ENCODE measurements at regions not wholly inside any gene's neighbourhood (a gene's known extent, or its start where the extent isn't known, plus 50 kb on each side); places are given as distances from the start of the nearest gene placed in this dataset.

DNA sequence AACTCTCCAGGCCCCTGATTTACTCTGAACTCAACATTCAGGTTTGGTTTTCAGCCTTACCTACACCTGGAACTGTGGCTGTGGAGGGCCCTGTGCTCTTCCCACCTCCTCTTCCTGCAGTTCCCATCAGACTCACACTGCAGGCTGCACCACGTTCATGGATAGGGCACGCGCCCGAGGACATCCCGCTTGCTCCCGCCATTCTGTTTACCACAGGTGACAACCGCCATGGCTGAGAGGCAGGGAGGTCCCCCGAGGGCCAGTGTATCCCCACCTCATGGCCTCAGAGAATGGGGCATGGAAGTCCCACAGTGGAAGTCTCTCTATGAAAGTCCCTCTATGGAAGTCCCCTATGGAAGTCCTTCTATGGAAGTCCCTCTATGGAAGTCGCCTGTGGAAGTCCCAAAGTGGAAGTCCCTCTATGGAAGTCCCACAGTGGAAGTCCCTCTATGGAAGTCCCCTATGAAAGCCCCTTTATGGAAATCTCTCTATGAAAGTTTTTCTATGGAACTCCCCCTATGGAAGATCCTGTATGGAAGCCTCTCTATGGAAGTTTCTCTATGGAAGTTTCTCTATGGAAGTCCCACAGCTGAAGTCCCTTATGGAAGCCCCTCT lies 358.4 kb upstream of the SALL3 start:
- Mint-ChIP-seq H3K27ac (no peak overlapping the region), H3K36me3 (ENCODE audit: insufficient read depth in 2 of 2) (no peaks in the 10 kb centered on the region), H3K9me3 (peaks cover 5 to 7% of the 10 kb centered on the region in 2 donors), H3K27me3 (ENCODE audit: low read depth) (peaks cover 19% of the 10 kb centered on the region), H3K4me3 (no peak overlapping the region), H3K4me1 (ENCODE audit: low read depth) (no peaks in the 10 kb centered on the region)
- DNase-seq (no peak), ATAC-seq (replicated peaks in 1 of 2) (no peak)

- Mint-ChIP-seq H3K4me1 (ENCODE audit: low read depth) (no peaks in the 10 kb centered on the region), H3K9me3 (peaks cover 0 to 3% of the 10 kb centered on the region in 2 donors), H3K27ac (no peak overlapping the region), H3K36me3 (ENCODE audit: insufficient read depth in 2 of 2) (no peaks in the 10 kb centered on the region), H3K27me3 (ENCODE audit: low read depth) (peaks cover 19% of the 10 kb centered on the region), H3K4me3 (no peak overlapping the region)
- DNase-seq (no peak), ATAC-seq (replicated peaks in 1 of 2) (no peak)
Measured at GRCh38 chr18:78622251-78622906, 357.2 kb upstream of the SALL3 start.

GRCh38 chr18:78622907-78623541 lies 356.6 kb upstream of the SALL3 start:
- Mint-ChIP-seq H3K4me1 (ENCODE audit: low read depth) (no peaks in the 10 kb centered on the region), H3K27ac (no peak overlapping the region), H3K9me3 (no peaks in the 10 kb centered on the region), H3K36me3 (ENCODE audit: insufficient read depth in 2 of 2) (no peaks in the 10 kb centered on the region), H3K4me3 (no peak overlapping the region), H3K27me3 (ENCODE audit: low read depth) (peaks cover 19% of the 10 kb centered on the region)
- DNase-seq (no peak), ATAC-seq (replicated peaks in 1 of 2) (no peak)

DNA sequence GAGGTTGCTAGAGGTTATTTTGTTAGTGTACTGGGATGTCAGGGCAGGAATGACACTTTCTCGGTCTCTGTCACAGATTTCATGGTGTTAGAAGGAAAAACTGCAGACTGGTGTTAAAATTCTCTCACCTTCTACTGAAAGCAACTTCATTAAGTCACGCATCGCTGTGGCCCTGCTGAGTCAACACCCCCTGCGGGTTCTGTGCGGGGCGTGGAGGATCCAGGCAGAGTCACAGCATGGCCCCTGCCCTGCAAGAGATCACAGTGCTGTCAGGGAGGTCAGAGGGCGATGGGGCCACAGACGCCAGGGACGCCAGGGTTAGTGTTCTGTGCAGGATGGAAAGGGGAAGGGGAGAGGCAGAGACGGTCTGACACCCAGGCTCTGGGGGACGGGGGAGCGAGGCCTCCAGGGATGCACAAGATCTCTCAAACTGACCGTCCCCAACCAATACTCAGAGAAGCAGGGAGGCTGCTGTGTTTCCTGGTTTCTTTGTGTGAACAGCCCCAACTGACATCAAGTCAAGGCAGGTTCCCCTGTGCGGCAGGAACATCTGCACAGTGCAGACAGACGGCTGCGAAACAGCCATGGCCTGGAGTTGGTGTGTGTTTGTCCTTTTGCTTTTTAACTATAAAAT lies 354.9 kb upstream of the SALL3 start:
- ATAC-seq (replicated peaks in 1 of 2) (no peak), DNase-seq (no peak)
- H3K9me3 Mint-ChIP-seq = no peaks in the 10 kb centered on the region
- H3K27me3 Mint-ChIP-seq (ENCODE audit: low read depth) = peaks cover 19% of the 10 kb centered on the region
- H3K36me3 Mint-ChIP-seq (ENCODE audit: insufficient read depth in 2 of 2) = no peaks in the 10 kb centered on the region
- no peak overlapping the region for H3K27ac Mint-ChIP-seq
- H3K4me1 Mint-ChIP-seq (ENCODE audit: low read depth) = no peaks in the 10 kb centered on the region
- H3K4me3 Mint-ChIP-seq = no peak overlapping the region

GRCh38 chr18:78625847-78626246 lies 353.8 kb upstream of the SALL3 start:
- no peak overlapping the region for H3K27ac Mint-ChIP-seq

GRCh38 chr18:78627551-78628346 lies 351.9 kb upstream of the SALL3 start:
- H3K4me1 Mint-ChIP-seq (ENCODE audit: low read depth) = no peaks in the 10 kb centered on the region
- peaks cover 0 to 2% of the 10 kb centered on the region in 2 donors for H3K36me3 Mint-ChIP-seq (ENCODE audit: insufficient read depth in 2 of 2)
- no peak for DNase-seq
- no peak for ATAC-seq (replicated peaks in 1 of 2)
- H3K27ac Mint-ChIP-seq = no peak overlapping the region
- H3K9me3 Mint-ChIP-seq = peaks cover 0 to 2% of the 10 kb centered on the region in 2 donors
- H3K27me3 Mint-ChIP-seq (ENCODE audit: low read depth) = peaks cover 19% of the 10 kb centered on the region
- H3K4me3 Mint-ChIP-seq = no peak overlapping the region

More at GRCh38 chr18:78625847-78626246, 353.8 kb upstream of the SALL3 start:
- Mint-ChIP-seq H3K27me3 (ENCODE audit: low read depth) (peaks cover 19% of the 10 kb centered on the region), H3K4me1 (ENCODE audit: low read depth) (no peaks in the 10 kb centered on the region), H3K4me3 (no peak overlapping the region), H3K9me3 (no peaks in the 10 kb centered on the region), H3K36me3 (ENCODE audit: insufficient read depth in 2 of 2) (no peaks in the 10 kb centered on the region)
- DNase-seq (no peak), ATAC-seq (replicated peaks in 1 of 2) (no peak)

GRCh38 chr18:78629426-78629825 lies 350.2 kb upstream of the SALL3 start:
- H3K9me3 Mint-ChIP-seq = peaks cover 0 to 2% of the 10 kb centered on the region in 2 donors
- H3K36me3 Mint-ChIP-seq (ENCODE audit: insufficient read depth in 2 of 2) = peaks cover 0 to 2% of the 10 kb centered on the region in 2 donors
- H3K27ac Mint-ChIP-seq = no peak overlapping the region
- no peaks in the 10 kb centered on the region for H3K4me1 Mint-ChIP-seq (ENCODE audit: low read depth)
- H3K27me3 Mint-ChIP-seq (ENCODE audit: low read depth) = peaks cover 14% of the 10 kb centered on the region
- no peak overlapping the region for H3K4me3 Mint-ChIP-seq
- no peak for DNase-seq
- no peak for ATAC-seq (replicated peaks in 1 of 2)

- Mint-ChIP-seq H3K27me3 (ENCODE audit: low read depth) (peaks cover 8% of the 10 kb centered on the region), H3K4me3 (no peak overlapping the region), H3K9me3 (peaks cover 0 to 2% of the 10 kb centered on the region in 2 donors), H3K4me1 (ENCODE audit: low read depth) (no peaks in the 10 kb centered on the region), H3K27ac (no peak overlapping the region), H3K36me3 (ENCODE audit: insufficient read depth in 2 of 2) (peaks cover 2 to 3% of the 10 kb centered on the region in 2 donors)
- DNase-seq (no peak), ATAC-seq (replicated peaks in 1 of 2) (no peak)
Measured at GRCh38 chr18:78630356-78630755, 349.3 kb upstream of the SALL3 start.

- Mint-ChIP-seq H3K9me3 (peaks cover 4 to 6% of the 10 kb centered on the region in 2 donors), H3K4me1 (ENCODE audit: low read depth) (no peaks in the 10 kb centered on the region)
- no peak for DNase-seq
Measured at GRCh38 chr18:78630981-78631510, 348.6 kb upstream of the SALL3 start.

DNA sequence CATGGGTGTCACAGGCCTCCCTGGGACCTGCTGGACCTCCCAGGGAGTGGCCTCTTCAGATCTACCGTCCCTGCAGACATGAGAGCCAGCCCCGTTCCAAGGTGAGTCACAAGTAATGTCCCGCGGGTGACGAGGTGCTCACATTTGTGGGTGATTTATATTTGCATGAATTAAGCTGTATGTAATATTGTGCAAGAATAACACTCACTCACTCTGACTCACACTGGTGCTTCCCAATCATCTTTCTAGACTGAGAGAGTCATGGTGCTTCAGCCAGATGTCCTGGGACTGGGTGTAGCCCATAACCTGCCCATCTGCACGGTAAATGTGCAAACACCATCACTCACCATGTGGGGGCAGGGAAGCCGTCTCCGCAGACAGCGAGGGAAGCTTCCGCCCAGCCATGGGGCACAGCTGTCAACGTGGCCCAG lies 347.5 kb upstream of the SALL3 start:
- Mint-ChIP-seq H3K36me3 (ENCODE audit: insufficient read depth in 2 of 2) (peaks cover 6 to 9% of the 10 kb centered on the region in 2 donors), H3K27me3 (ENCODE audit: low read depth) (no peaks in the 10 kb centered on the region), H3K27ac (no peak overlapping the region), H3K4me1 (ENCODE audit: low read depth) (no peaks in the 10 kb centered on the region), H3K4me3 (no peak overlapping the region), H3K9me3 (peaks cover 9 to 13% of the 10 kb centered on the region in 2 donors)
- peak; percentile 59 to 83 for ATAC-seq (replicated peaks in 1 of 2)
- DNase-seq = peak in 1 of 2 donors; percentile 10

More at GRCh38 chr18:78630981-78631510, 348.6 kb upstream of the SALL3 start:
- H3K27ac Mint-ChIP-seq = no peak overlapping the region
- no peak overlapping the region for H3K4me3 Mint-ChIP-seq
- ATAC-seq (replicated peaks in 1 of 2) = no peak
- peaks cover 4 to 5% of the 10 kb centered on the region in 2 donors for H3K36me3 Mint-ChIP-seq (ENCODE audit: insufficient read depth in 2 of 2)
- H3K27me3 Mint-ChIP-seq (ENCODE audit: low read depth) = peaks cover under 1% of the 10 kb centered on the region

DNA sequence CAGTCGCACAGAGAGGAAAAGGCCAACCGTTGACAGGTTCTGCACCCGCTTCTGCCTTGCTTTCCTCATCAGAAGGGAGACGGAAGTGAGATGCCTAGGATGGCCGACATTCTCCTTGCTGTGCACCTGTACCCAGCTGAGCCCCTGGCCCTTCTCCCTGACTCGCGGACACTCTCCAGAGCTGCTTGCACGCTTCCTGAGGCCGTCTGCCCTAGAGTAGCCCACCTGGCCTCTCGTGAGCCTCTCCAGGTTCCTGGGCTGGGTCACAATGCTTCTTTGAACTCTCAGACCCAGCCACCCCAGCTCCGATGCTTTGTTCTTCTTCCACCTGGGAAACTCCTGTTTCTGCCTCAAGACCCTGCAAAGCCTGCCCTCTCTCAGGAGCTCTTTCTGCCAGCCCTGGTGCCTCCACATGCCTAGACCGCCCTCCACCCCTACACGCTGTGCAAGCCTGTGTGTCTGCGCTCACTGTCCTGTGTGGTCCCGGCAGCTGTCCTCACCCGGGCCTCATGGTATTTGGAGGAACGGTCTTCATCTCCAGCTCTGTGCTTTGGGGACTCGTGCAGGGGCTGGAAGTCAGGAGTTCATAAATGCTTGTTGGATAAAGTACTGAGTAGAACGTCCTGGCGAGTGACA lies 345.4 kb upstream of the SALL3 start:
- Mint-ChIP-seq H3K27ac (peak overlapping the region; percentile 18), H3K4me3 (no peak overlapping the region), H3K4me1 (ENCODE audit: low read depth) (no peaks in the 10 kb centered on the region), H3K36me3 (ENCODE audit: insufficient read depth in 2 of 2) (peaks cover 6 to 9% of the 10 kb centered on the region in 2 donors), H3K9me3 (peaks cover 9 to 13% of the 10 kb centered on the region in 2 donors), H3K27me3 (ENCODE audit: low read depth) (no peaks in the 10 kb centered on the region)
- ATAC-seq (replicated peaks in 1 of 2) (no peak), DNase-seq (no peak)

Measured in activated T-cell treated with anti-CD3 and anti-CD28 coated beads, Interleukin-2, amount 50 U/mL, for 72 hours (primary cell).